Bronchial epithelial cell (primary cell): ENCODE measurements at regions not wholly inside any gene's neighbourhood (a gene's known extent, or its start where the extent isn't known, plus 50 kb on each side); places are given as distances from the start of the nearest gene placed in this dataset.

ENCODE experiments used
- DNase-seq: peaks from one replicate; pipeline ENCODE4 v3.0.0-alpha.2; 2010; ENCODE audit warnings: low read depth
- FAIRE-seq: peaks from 2 replicates; lab custom pipeline; 2011; peaks lifted over from hg19 to GRCh38; lab: Jason Lieb, UNC
- H3K27me3 ChIP-seq: 2 replicates; pipeline ENCODE4 v1.5.1; 2011; ENCODE audit warnings: low read length; ENCODE audit not compliant: control insufficient read depth, insufficient read depth
- H3K36me3 ChIP-seq: 2 replicates; pipeline ENCODE4 v1.5.1; 2011; ENCODE audit warnings: low read length; ENCODE audit not compliant: control insufficient read depth, insufficient read depth
- H3K4me3 ChIP-seq: 2 replicates; pipeline ENCODE4 v1.5.1; 2011; ENCODE audit warnings: mild to moderate bottlenecking, low read depth, low read length, control low read depth
- TF ChIP-seq, protein P1 (sequence below): IDR thresholded peaks from 2 replicates; pipeline ENCODE4 v1.5.1; 2011; ENCODE audit warnings: mild to moderate bottlenecking, moderate library complexity, low read length, control low read depth, inconsistent platforms; ENCODE audit not compliant: insufficient read depth, severe bottlenecking

DNA sequence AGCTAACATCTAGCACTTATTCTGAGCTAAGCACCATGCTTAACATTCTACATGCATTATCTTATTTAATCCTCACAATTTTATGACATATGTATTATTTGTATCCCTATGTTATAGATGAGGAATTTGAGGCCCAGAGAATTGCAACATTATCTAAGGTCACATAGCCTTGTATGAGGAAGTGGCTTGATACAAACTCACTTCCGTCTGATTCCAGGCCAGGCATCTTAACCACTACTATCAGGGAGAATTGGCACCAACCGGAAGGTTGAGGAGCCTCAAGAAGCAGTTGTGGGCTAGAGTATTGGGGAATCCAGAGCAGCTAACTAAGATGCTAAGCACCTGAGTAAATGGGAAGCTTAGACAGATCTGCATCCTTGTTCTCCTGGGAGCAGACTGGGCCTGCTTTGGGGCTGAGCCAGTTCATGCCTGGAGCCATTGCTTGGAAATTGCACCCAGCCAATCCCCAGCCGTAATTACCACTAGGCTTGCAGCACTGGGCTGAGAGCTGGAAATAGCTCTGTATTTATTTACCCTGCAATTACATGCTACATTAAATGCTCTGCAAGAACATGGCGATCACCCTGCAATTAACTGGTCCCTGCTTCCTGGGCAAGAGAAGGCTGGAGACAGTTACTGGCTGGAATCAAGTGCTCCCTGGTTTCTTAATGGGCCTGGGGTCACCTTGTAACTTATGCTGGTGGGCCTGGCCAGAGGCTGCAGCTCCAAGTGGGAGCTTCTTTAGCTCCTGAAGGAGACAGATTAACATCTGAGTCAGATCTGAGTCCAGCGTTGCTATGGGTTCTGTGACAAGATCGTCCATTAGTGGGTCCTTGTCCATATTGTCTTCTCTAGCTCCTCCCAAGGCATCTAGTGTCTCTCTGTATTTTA lies 273.1 kb upstream of the CCL2 start:
- DNase-seq (no peak), FAIRE-seq (no peak)
- Histone ChIP-seq H3K36me3 (no peaks in the 10 kb centered on the region), H3K4me3 (no peak overlapping the region), H3K27me3 (no peaks in the 10 kb centered on the region)
- TF ChIP-seq, protein P1, sequence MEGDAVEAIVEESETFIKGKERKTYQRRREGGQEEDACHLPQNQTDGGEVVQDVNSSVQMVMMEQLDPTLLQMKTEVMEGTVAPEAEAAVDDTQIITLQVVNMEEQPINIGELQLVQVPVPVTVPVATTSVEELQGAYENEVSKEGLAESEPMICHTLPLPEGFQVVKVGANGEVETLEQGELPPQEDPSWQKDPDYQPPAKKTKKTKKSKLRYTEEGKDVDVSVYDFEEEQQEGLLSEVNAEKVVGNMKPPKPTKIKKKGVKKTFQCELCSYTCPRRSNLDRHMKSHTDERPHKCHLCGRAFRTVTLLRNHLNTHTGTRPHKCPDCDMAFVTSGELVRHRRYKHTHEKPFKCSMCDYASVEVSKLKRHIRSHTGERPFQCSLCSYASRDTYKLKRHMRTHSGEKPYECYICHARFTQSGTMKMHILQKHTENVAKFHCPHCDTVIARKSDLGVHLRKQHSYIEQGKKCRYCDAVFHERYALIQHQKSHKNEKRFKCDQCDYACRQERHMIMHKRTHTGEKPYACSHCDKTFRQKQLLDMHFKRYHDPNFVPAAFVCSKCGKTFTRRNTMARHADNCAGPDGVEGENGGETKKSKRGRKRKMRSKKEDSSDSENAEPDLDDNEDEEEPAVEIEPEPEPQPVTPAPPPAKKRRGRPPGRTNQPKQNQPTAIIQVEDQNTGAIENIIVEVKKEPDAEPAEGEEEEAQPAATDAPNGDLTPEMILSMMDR: no peak

DNA sequence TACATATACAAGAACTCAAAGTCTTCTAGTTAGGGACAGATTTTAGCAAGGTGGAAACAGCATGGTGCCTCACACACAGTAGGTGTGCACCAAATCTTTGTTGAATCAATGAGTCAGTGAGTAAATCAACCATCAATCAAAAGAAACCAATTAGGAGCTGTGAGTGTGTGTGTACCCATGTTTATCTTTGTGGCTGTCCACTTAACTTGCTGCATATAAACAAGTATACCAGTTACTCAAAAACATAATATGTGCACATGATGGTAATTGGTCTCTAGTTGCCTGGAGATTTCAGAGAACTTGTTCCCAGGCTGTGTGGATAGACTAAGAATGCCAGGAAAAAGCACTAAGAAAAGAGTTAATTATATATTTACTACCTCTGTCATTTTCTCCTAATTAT lies 272.2 kb upstream of the CCL2 start:
- Histone ChIP-seq H3K4me3 (no peak overlapping the region), H3K27me3 (no peaks in the 10 kb centered on the region), H3K36me3 (no peaks in the 10 kb centered on the region)
- DNase-seq: no peak
- no peak for FAIRE-seq
- TF ChIP-seq, protein P1: no peak

DNA sequence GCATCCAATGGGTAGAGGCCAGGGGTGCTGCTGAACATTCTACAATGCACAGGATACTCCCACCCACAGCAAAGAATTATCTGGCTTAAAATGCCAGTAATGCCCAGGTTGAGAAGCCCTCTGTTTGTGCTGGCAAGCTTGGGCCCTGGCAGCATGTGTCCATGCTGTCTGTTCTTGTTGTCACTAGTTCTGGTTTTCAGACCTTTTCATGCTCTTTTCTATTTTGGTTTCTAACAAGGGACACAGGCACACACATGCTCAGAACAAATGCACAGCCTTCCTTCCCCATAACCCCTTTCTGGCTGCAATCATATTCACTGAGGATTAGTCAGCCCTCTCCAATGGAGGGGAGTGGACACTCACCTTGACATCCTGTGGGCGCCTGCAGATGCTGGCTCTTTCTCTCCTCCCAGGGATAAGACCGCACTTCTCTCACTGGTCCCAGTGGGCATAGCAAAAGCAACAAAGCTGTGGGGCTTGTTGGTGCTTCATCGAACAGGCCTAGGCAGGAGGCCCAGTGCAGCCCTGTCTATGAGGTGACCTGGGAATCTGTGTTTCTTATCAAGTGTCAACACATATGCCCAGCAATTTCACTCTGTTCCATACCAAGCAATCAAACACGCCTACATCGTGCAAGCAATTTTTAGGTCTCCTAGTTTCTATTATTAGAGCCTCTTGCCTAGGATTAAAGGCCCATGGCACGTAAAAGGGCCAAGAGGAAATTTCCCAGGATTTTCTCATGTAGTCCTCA lies 271.1 kb upstream of the CCL2 start:
- TF ChIP-seq, protein P1: no peak
- Histone ChIP-seq H3K36me3 (no peaks in the 10 kb centered on the region), H3K4me3 (no peak overlapping the region), H3K27me3 (no peaks in the 10 kb centered on the region)
- DNase-seq (no peak), FAIRE-seq (peak; percentile 62)

DNA sequence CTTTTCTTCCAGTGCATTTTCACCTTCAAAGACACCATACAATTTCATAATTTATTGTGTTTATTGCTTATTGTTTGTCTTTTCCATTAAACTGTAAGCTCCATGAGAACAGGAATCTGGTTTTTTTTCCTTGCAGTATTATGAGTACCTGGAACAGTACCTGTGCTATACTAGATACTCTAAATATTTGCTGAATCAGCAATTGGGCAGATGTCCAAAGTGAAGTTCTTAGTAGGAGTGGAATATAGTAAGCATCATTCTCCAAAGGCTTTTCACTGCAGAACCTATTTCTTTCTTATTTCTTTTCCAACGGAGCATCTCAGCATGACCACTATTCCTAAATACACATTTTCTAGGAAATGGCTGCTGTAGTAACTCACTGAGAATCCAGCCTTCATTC lies 269.0 kb upstream of the CCL2 start:
- TF ChIP-seq, protein P1: no peak
- Histone ChIP-seq H3K27me3 (no peaks in the 10 kb centered on the region), H3K36me3 (no peaks in the 10 kb centered on the region), H3K4me3 (no peak overlapping the region)
- FAIRE-seq (no peak), DNase-seq (no peak)

DNA sequence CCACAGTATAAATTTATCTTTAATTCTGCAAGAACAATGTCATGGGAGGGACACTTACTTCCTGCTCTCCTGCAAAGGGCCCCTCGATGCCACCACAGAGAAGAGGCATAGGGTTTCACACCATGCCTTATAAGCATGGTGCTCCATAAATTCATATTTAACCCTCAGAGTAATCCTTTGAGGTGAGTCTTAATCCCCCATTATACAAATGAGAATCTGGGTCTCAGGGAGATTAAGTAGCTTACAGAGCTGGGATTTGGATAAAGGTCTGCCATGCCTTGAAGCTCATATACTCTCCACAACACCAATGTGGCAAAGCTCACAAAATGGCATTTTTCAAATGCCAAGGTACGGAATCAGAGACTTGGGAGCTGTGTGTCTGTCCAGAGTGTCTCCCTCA lies 268.5 kb upstream of the CCL2 start:
- TF ChIP-seq, protein P1: no peak
- no peak for DNase-seq
- H3K27me3 ChIP-seq: no peaks in the 10 kb centered on the region
- no peak for FAIRE-seq
- H3K4me3 ChIP-seq: no peak overlapping the region
- H3K36me3 ChIP-seq: no peaks in the 10 kb centered on the region
